Stimulated activated CD4-positive, alpha-beta T cell treated with anti-CD3 and anti-CD28 coated beads, Interleukin-15, amount 100 ng/mL, for 1 hour (primary cell): ENCODE measurements at regions not wholly inside any gene's neighbourhood (a gene's known extent, or its start where the extent isn't known, plus 50 kb on each side); places are given as distances from the start of the nearest gene placed in this dataset.

ENCODE experiments used
- DNase-seq, 2 donors: peaks; one replicate each; pipeline ENCODE4 v3.0.0-alpha.2; 2020; ENCODE audit warnings: low read depth in 1 of 2, low spot score in 1 of 2

- no peak for DNase-seq
These were observed 196.4 kb upstream of the TWIST2 start for GRCh38 chr2:238651306-238652052.

- DNase-seq: no peak
These were observed 195.7 kb upstream of the TWIST2 start for GRCh38 chr2:238652053-238652770.

- DNase-seq: no peak
These were observed 195.1 kb upstream of the TWIST2 start for GRCh38 chr2:238652771-238653157.

- no peak for DNase-seq
These were observed 194.3 kb upstream of the TWIST2 start for GRCh38 chr2:238653431-238654109.

GRCh38 chr2:238654479-238655197 is 193.2 kb upstream of the TWIST2 start:
- DNase-seq: no peak

GRCh38 chr2:238655198-238655860 is 192.6 kb upstream of the TWIST2 start:
- no peak for DNase-seq

- DNase-seq: no peak
These were observed 191.7 kb upstream of the TWIST2 start for GRCh38 chr2:238655974-238656722.

GRCh38 chr2:238657132-238658053 is 190.5 kb upstream of the TWIST2 start:
- no peak for DNase-seq

GRCh38 chr2:238658054-238658407 is 189.9 kb upstream of the TWIST2 start:
- DNase-seq: no peak

- DNase-seq: no peak
These were observed 189.1 kb upstream of the TWIST2 start for GRCh38 chr2:238658820-238659219.

- DNase-seq: no peak
These were observed 188.7 kb upstream of the TWIST2 start for GRCh38 chr2:238659231-238659630.

- no peak for DNase-seq
These were observed 184.3 kb upstream of the TWIST2 start for GRCh38 chr2:238663586-238663985.

- no peak for DNase-seq
These were observed 182.0 kb upstream of the TWIST2 start for GRCh38 chr2:238665919-238666318.

- DNase-seq: no peak
These were observed 181.3 kb upstream of the TWIST2 start for GRCh38 chr2:238666543-238666942.

GRCh38 chr2:238667008-238667407 is 180.9 kb upstream of the TWIST2 start:
- no peak for DNase-seq

GRCh38 chr2:238667639-238668038 is 180.2 kb upstream of the TWIST2 start:
- DNase-seq: no peak

- no peak for DNase-seq
These were observed 179.5 kb upstream of the TWIST2 start for GRCh38 chr2:238668426-238668825.

- no peak for DNase-seq
These were observed 178.8 kb upstream of the TWIST2 start for GRCh38 chr2:238669046-238669445.

- no peak for DNase-seq
These were observed 178.3 kb upstream of the TWIST2 start for GRCh38 chr2:238669581-238670080.
